GM12878 (cell line): ENCODE measurements at regions not wholly inside any gene's neighbourhood (a gene's known extent, or its start where the extent isn't known, plus 50 kb on each side); places are given as distances from the start of the nearest gene placed in this dataset.

Experiments used
- ATAC-seq: fragments of 200-7000 bp; cut with Tn5 transposase; 3 replicates; pipeline ENCODE4 v1.9.1; 2020; ENCODE audit warnings: mild to moderate bottlenecking, moderate library complexity
- BruUV-seq: library from RNA; stranded (reverse); fragments of 400-500 nt; replicated peaks from 2 replicates; lab custom pipeline; 2021; lab: Mats Ljungman, UMichigan
- CTCF ChIA-PET: fragments of 300-600 bp; sonication (Branson Sonifier 250); formaldehyde crosslinking; extraction: SDS; loops from one replicate; lab custom pipeline; 2021; ENCODE audit warnings: inconsistent platforms; lab: Yijun Ruan, JAX
- POLR2A ChIA-PET: fragments of 350-600 bp; formaldehyde crosslinking; extraction: SDS; loops from one replicate; lab custom pipeline; 2021; ENCODE audit warnings: inconsistent platforms; lab: Charles Lee
- RAD21 ChIA-PET: fragments of 300-600 bp; sonication (Branson Sonifier 250); formaldehyde crosslinking; loops from one replicate; lab custom pipeline; 2023; ENCODE audit warnings: antibody characterized with exemption; ENCODE audit not compliant: unreplicated experiment; lab: Charles Lee
- SMC1A ChIA-PET: fragments of 300-600 bp; sonication (Branson Sonifier 250); formaldehyde crosslinking; loops from one replicate; lab custom pipeline; 2023; ENCODE audit not compliant: unreplicated experiment, uncharacterized antibody; lab: Charles Lee
- DNase-seq: peaks from one replicate; pipeline ENCODE4 v3.0.0-alpha.2; 2011; ENCODE audit warnings: low read depth, low spot score
- FAIRE-seq: peaks from 3 replicates; lab custom pipeline; 2011; peaks lifted over from hg19 to GRCh38; lab: Jason Lieb, UNC
- H2AFZ ChIP-seq: 2 replicates; pipeline ENCODE4 v1.6.0; 2011; ENCODE audit warnings: low read depth, low read length, control low read depth; ENCODE audit not compliant: control insufficient read depth
- H3K27ac ChIP-seq: 2 replicates; pipeline ENCODE4 v1.5.1; 2011; ENCODE audit warnings: control low read depth; ENCODE audit not compliant: control insufficient read depth, insufficient read depth
- H3K27me3 ChIP-seq, 2 experiments: replicated peaks in 1 of 2; 2 replicates each; pipeline versions ENCODE4 v1.6.0 to v1.6.1; 2011; ENCODE audit warnings: low read length in 1 of 2; ENCODE audit not compliant: control insufficient read depth in 2 of 2, insufficient read depth in 2 of 2
- H3K36me3 ChIP-seq, 2 experiments: 2 replicates each; pipeline ENCODE4 v1.5.1; 2011; ENCODE audit warnings: low read length in 1 of 2; ENCODE audit not compliant: control insufficient read depth in 2 of 2, insufficient read depth in 2 of 2
- H3K4me1 ChIP-seq: 2 replicates; pipeline ENCODE4 v1.6.1; 2011; ENCODE audit warnings: mild to moderate bottlenecking, low read length, moderate library complexity, mixed read lengths; ENCODE audit not compliant: control insufficient read depth, insufficient read depth
- H3K4me2 ChIP-seq: 2 replicates; pipeline ENCODE4 v1.6.0; 2011; ENCODE audit warnings: control low read depth; ENCODE audit not compliant: control insufficient read depth, insufficient read depth
- H3K4me3 ChIP-seq: fragments of 200-600 bp; sonication (generic); 2 replicates; pipeline ENCODE4 v1.5.1; 2016
- H3K79me2 ChIP-seq: 2 replicates; pipeline ENCODE4 v1.6.0; 2011; ENCODE audit warnings: low read length; ENCODE audit not compliant: control insufficient read depth, insufficient read depth
- H3K9ac ChIP-seq: 2 replicates; pipeline ENCODE4 v1.8.0; 2011; ENCODE audit warnings: low read length, control low read depth, mixed read lengths; ENCODE audit not compliant: control insufficient read depth, insufficient read depth
- H3K9me3 ChIP-seq: replicated peaks from 3 replicates; pipeline ENCODE4 v1.5.1; 2011; ENCODE audit warnings: mild to moderate bottlenecking, low read length; ENCODE audit not compliant: control insufficient read depth, insufficient read depth
- H4K20me1 ChIP-seq: 2 replicates; pipeline ENCODE4 v1.6.0; 2011; ENCODE audit not compliant: control insufficient read depth, insufficient read depth
- EGR1 ChIP-seq, 2 experiments: IDR thresholded peaks; 1 replicate in 1 of 2; 2 replicates in 1 of 2; pipeline ENCODE4 v1.6.1; 2011 to 2012; ENCODE audit warnings: low read depth in 2 of 2, low read length in 2 of 2, borderline replicate concordance in 1 of 2, mild to moderate bottlenecking in 1 of 2, moderate library complexity in 1 of 2
- HSF1 ChIP-seq: fragments of 150-350 bp; IDR thresholded peaks from 2 replicates; pipeline ENCODE4 v1.6.1; 2014; ENCODE audit warnings: mild to moderate bottlenecking, low read depth, low read length
- IRF3 ChIP-seq: fragments of 450-650 bp; IDR thresholded peaks from 2 replicates; pipeline ENCODE4 v1.6.1; 2014; ENCODE audit warnings: mild to moderate bottlenecking
- POU2F2 ChIP-seq: IDR thresholded peaks from 3 replicates; pipeline ENCODE4 v1.6.1; 2011; ENCODE audit warnings: low read depth, mild to moderate bottlenecking, low read length, borderline replicate concordance
- SIN3A ChIP-seq: IDR thresholded peaks from 2 replicates; pipeline ENCODE4 v1.6.1; 2012; ENCODE audit warnings: low read depth, low read length, improper control_type of control experiment
- SREBF2 ChIP-seq: IDR thresholded peaks from 2 replicates; pipeline ENCODE4 v1.6.1; 2012; ENCODE audit warnings: mild to moderate bottlenecking, low read length
- WGBS: methylation state at CpG from one replicate; pipeline ENCODE4 v1.1.6; 2016; ENCODE audit warnings: low lambda C conversion rate; ENCODE audit not compliant: insufficient replicate concordance, insufficient coverage; ENCODE audit errors: missing lambda C conversion rate; 5-methylcytosine and 5-hydroxymethylcytosine counted together
- in situ Hi-C: fragments of 300-500 bp; cut with MboI; formaldehyde crosslinking; loops from 9 replicates; pipeline ENCODE4 v1.14.3; 2018; ENCODE audit warnings: mixed read lengths
- intact Hi-C: fragments of 100-400 bp; cut with micrococcal nuclease; formaldehyde crosslinking; loops from one replicate; pipeline ENCODE4 v1.14.2; 2022; ENCODE audit not compliant: unreplicated experiment
- TF ChIP-seq, protein P1 (sequence below): IDR thresholded peaks from 2 replicates; pipeline ENCODE4 v1.6.1; 2011; ENCODE audit warnings: borderline replicate concordance, low read depth, mild to moderate bottlenecking, moderate library complexity, mixed read lengths, low read length; ENCODE audit not compliant: insufficient read depth; ENCODE audit errors: extremely low read length

- TF ChIP-seq SIN3A, result no peak
- TF ChIP-seq, all 136 proteins: peak for 5
Observed at GRCh38 chr11:22920939-22921565, 60.8 kb upstream of the CCDC179 start (continued).

DNA sequence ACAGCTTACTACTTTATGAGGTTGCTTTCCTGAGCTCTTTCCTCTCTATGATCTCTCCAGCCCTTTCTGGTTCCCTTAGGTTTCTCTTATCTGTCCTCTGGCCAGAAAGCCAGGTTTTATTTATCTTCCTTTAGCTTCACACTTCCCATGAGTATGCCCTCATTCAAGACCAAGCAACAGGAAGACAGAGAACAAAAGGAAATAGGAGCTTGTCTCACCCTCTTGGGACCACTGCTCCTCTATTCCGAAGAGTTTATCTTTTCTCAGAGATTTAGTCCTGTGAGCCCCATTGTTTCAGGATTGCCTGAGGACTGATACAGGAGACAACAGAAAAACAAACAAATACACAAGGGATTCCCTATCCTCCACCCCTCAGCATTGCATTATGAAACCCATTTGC is 62.4 kb upstream of the CCDC179 start:
- Histone ChIP-seq H3K4me3 (no peak overlapping the region), H3K4me1 (no peaks in the 10 kb centered on the region), H3K9ac (no peak overlapping the region), H4K20me1 (no peaks in the 10 kb centered on the region), H3K4me2 (no peak overlapping the region), H3K36me3 (no peaks in the 10 kb centered on the region), H3K9me3 (no peaks in the 10 kb centered on the region), H2AFZ (no peak overlapping the region), H3K79me2 (no peaks in the 10 kb centered on the region), H3K27me3 (no peaks in the 10 kb centered on the region), H3K27ac (no peak overlapping the region)
- BruUV-seq, result no TSS peak
- POLR2A ChIA-PET, result no interaction called here
- DNase-seq (no peak), ATAC-seq (no peak), FAIRE-seq (no peak)
- RAD21 ChIA-PET, result interaction anchor here (1.6 kb wide), 1 partner anchor 98 kb away, joined by 5 read pairs; no protein-coding TSS in a partner anchor
- CTCF ChIA-PET, result interaction anchor here (0.8 to 2.9 kb wide), 5 partner anchors 15 to 632 kb away, joined by 3 to 24 read pairs (median 6); no protein-coding TSS in a partner anchor
- intact Hi-C loops (no loop called here), in situ Hi-C loops (no loop called here)
- 87% methylated on average over 1 of the region's 1 CpG for WGBS
- TF ChIP-seq SREBF2, result no peak
- TF ChIP-seq POU2F2, result no peak
- TF ChIP-seq, protein P1, sequence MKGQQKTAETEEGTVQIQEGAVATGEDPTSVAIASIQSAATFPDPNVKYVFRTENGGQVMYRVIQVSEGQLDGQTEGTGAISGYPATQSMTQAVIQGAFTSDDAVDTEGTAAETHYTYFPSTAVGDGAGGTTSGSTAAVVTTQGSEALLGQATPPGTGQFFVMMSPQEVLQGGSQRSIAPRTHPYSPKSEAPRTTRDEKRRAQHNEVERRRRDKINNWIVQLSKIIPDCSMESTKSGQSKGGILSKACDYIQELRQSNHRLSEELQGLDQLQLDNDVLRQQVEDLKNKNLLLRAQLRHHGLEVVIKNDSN, result no peak
- no peak for TF ChIP-seq HSF1
- no peak for TF ChIP-seq IRF3
- no peak for TF ChIP-seq EGR1 (IDR thresholded peaks at IDR 0.05; ENCODE audit: borderline replicate concordance in 1 of 2, low read depth in 2 of 2, low read length in 2 of 2)
- SMC1A ChIA-PET, result interaction anchor here (0.9 to 1.4 kb wide), 4 partner anchors 26 to 218 kb away, joined by 3 to 5 read pairs (median 3); no protein-coding TSS in a partner anchor
